ENCODE measurements at regions not wholly inside any gene's neighbourhood (a gene's known extent, or its start where the extent isn't known, plus 50 kb on each side); places are given as distances from the start of the nearest gene placed in this dataset.

GRCh38 chr2:53331667-53332066 lies 435.9 kb upstream of the CHAC2 start:
- no peak for TF ChIP-seq POLR2A (IDR thresholded peaks at IDR 0.05)
- TF ChIP-seq CTCF (IDR thresholded peaks at IDR 0.05), result no peak
- no peak for TF ChIP-seq POLR2AphosphoS5 (IDR thresholded peaks at IDR 0.05)

Measured in transverse colon (tissue), 4 donors.